K562 (cell line): ENCODE measurements at regions not wholly inside any gene's neighbourhood (a gene's known extent, or its start where the extent isn't known, plus 50 kb on each side); places are given as distances from the start of the nearest gene placed in this dataset.

ENCODE experiments used
- ATAC-seq: fragments of 200-7000 bp; cut with Tn5 transposase; 3 replicates; pipeline ENCODE4 v1.9.1; 2020; ENCODE audit warnings: moderate library complexity
- BruUV-seq: library from RNA; stranded (reverse); fragments of 400-500 nt; replicated peaks from 2 replicates; lab custom pipeline; 2021; lab: Mats Ljungman, UMichigan
- CTCF ChIA-PET: fragments of 300-600 bp; formaldehyde crosslinking; extraction: SDS; loops from one replicate; lab custom pipeline; 2021; ENCODE audit warnings: low intra/inter-chr PET ratio; lab: Yijun Ruan, JAX
- POLR2A ChIA-PET: fragments of 300-600, 350-650 bp; sonication (Branson Sonifier 250); formaldehyde crosslinking; extraction: SDS; loops from one replicate; lab custom pipeline; 2021; ENCODE audit warnings: antibody characterized with exemption, inconsistent platforms; lab: Yijun Ruan, JAX
- DNase-seq, 4 experiments: peaks; one replicate each; pipeline versions ENCODE4 v3.0.0 to v3.0.0-alpha.2; 2011 to 2018; ENCODE audit warnings: low spot score in 3 of 4, mixed read lengths in 3 of 4; ENCODE audit errors: extremely low read depth in 1 of 4
- FAIRE-seq: peaks from 2 replicates; lab custom pipeline; 2011; peaks lifted over from hg19 to GRCh38; lab: Jason Lieb, UNC
- H2AFZ ChIP-seq: 2 replicates; pipeline ENCODE4 v1.6.0; 2011; ENCODE audit warnings: low read depth, low read length, control low read depth, inconsistent platforms
- H3K27ac ChIP-seq: fragments of 200-600 bp; 3 replicates; pipeline ENCODE4 v1.8.0; 2011; ENCODE audit warnings: low read depth, mild to moderate bottlenecking, control low read depth, inconsistent platforms, low read length, moderate library complexity, mixed read lengths; ENCODE audit errors: extremely low read depth
- H3K27me3 ChIP-seq, 2 experiments: fragments of 300-600 bp in 1 of 2; 2 replicates in 1 of 2; 3 replicates in 1 of 2; pipeline versions ENCODE4 v1.6.0 to v1.8.0; 2011; ENCODE audit warnings: inconsistent platforms in 2 of 2, low read length in 2 of 2, mild to moderate bottlenecking in 1 of 2, mixed read lengths in 1 of 2, moderate library complexity in 1 of 2; ENCODE audit not compliant: control insufficient read depth in 2 of 2, insufficient read depth in 2 of 2
- H3K36me3 ChIP-seq: fragments of 300-600 bp; 3 replicates; pipeline ENCODE4 v1.8.0; 2011; ENCODE audit warnings: mild to moderate bottlenecking, low read length, inconsistent platforms; ENCODE audit not compliant: control insufficient read depth, insufficient read depth
- H3K4me1 ChIP-seq, 2 experiments: fragments of 200-600 bp in 1 of 2; replicated peaks in 1 of 2; 2 replicates in 1 of 2; 3 replicates in 1 of 2; pipeline versions ENCODE4 v1.5.1 to v1.8.0; 2011; ENCODE audit warnings: inconsistent platforms in 2 of 2, low read length in 2 of 2, mild to moderate bottlenecking in 1 of 2, mixed read lengths in 1 of 2, moderate library complexity in 1 of 2; ENCODE audit not compliant: control insufficient read depth in 2 of 2, insufficient read depth in 2 of 2
- H3K4me2 ChIP-seq: 2 replicates; pipeline ENCODE4 v1.6.1; 2011; ENCODE audit warnings: low read length, control low read depth, inconsistent platforms, mixed read lengths; ENCODE audit not compliant: insufficient read depth
- H3K4me3 ChIP-seq: fragments of 200-600 bp; sonication (generic), shearing (Covaris generic); 2 replicates; pipeline ENCODE4 v1.5.1; 2016; ENCODE audit warnings: control low read depth, inconsistent platforms
- H3K79me2 ChIP-seq: fragments of 200-600 bp; 3 replicates; pipeline ENCODE4 v1.8.0; 2011; ENCODE audit warnings: low read length, inconsistent platforms; ENCODE audit not compliant: control insufficient read depth, insufficient read depth
- H3K9ac ChIP-seq, 2 experiments: 2 replicates each; pipeline versions ENCODE4 v1.6.0 to v1.6.1; 2011; ENCODE audit warnings: low read depth in 2 of 2, low read length in 2 of 2, control low read depth in 1 of 2, inconsistent platforms in 1 of 2, mild to moderate bottlenecking in 1 of 2, mixed read lengths in 1 of 2; ENCODE audit not compliant: insufficient read depth in 1 of 2
- H3K9me1 ChIP-seq: one replicate; pipeline ENCODE4 v1.6.0; 2011; ENCODE audit warnings: inconsistent platforms, mild to moderate bottlenecking, low read length, moderate library complexity; ENCODE audit not compliant: control insufficient read depth, insufficient read depth
- H3K9me3 ChIP-seq: replicated peaks from 2 replicates; pipeline ENCODE4 v1.5.1; 2011; ENCODE audit warnings: low read depth, low read length, inconsistent platforms; ENCODE audit not compliant: control insufficient read depth, insufficient read depth
- H4K20me1 ChIP-seq: replicated peaks from 2 replicates; pipeline ENCODE4 v1.6.1; 2011; ENCODE audit warnings: low read length, inconsistent platforms, mixed read lengths; ENCODE audit not compliant: control insufficient read depth, insufficient read depth
- CREB3 ChIP-seq: fragments of 450-650 bp; conservative IDR thresholded peaks from 2 replicates; pipeline ENCODE4 v1.6.1; 2016; ENCODE audit warnings: missing genetic modification characterization, low read depth, mild to moderate bottlenecking, missing compliant biosample characterization, moderate library complexity
- KLF13 ChIP-seq: fragments of 450-650 bp; IDR thresholded peaks from 2 replicates; pipeline ENCODE4 v1.6.1; 2016; ENCODE audit warnings: missing genetic modification characterization, low read depth, mild to moderate bottlenecking, missing compliant biosample characterization, moderate library complexity, borderline replicate concordance
- NR3C1 ChIP-seq: sonication (generic); formaldehyde crosslinking; IDR thresholded peaks from 2 replicates; pipeline ENCODE4 v1.8.1; 2022; ENCODE audit warnings: missing genetic modification reagents
- PHF8 ChIP-seq: fragments of 200-600 bp; sonication (generic); IDR thresholded peaks from 2 replicates; pipeline ENCODE4 v1.6.1; 2012; ENCODE audit warnings: mixed run types, mild to moderate bottlenecking, inconsistent platforms, low read length, moderate library complexity, borderline replicate concordance
- SLC30A9 ChIP-seq: fragments of 250-450 bp; sonication (Bioruptor Pico); IDR thresholded peaks from 2 replicates; pipeline ENCODE4 v1.8.0; 2022; ENCODE audit warnings: mild to moderate bottlenecking, moderate library complexity
- TCF7 ChIP-seq: sonication (generic); IDR thresholded peaks from 2 replicates; pipeline ENCODE4 v1.6.1; 2016; ENCODE audit warnings: antibody characterized with exemption, borderline replicate concordance
- ZC3H11A ChIP-seq: IDR thresholded peaks from 2 replicates; pipeline ENCODE4 v1.6.1; 2012; ENCODE audit warnings: low read depth, low read length, improper control_type of control experiment
- ZNF197 ChIP-seq: fragments of 200-800 bp; sonication (Bioruptor generic); IDR thresholded peaks from 2 replicates; pipeline ENCODE4 v1.6.1; 2016; ENCODE audit warnings: low read depth, missing genetic modification characterization, missing compliant biosample characterization
- WGBS: fragments of 100-300 bp; shearing (Covaris generic); methylation state at CpG from one replicate; pipeline ENCODE4 v1.1.6; 2016; ENCODE audit warnings: low coverage, mixed read lengths; ENCODE audit not compliant: insufficient coverage; ENCODE audit errors: missing lambda C conversion rate; 5-methylcytosine and 5-hydroxymethylcytosine counted together
- in situ Hi-C: fragments of 300-500 bp; cut with MboI; formaldehyde crosslinking; loops from 4 replicates; pipeline ENCODE4 v1.15.0; 2018; ENCODE audit warnings: inconsistent platforms, mixed read lengths
- intact Hi-C: fragments of 100-400 bp; cut with micrococcal nuclease; formaldehyde crosslinking; loops from 2 replicates; pipeline ENCODE4 v1.14.2; 2022
- TF ChIP-seq, protein P1 (sequence below): fragments of 450-650 bp; formaldehyde crosslinking; IDR thresholded peaks from 2 replicates; pipeline ENCODE4 v1.4.0; 2020; ENCODE audit warnings: mild to moderate bottlenecking, moderate library complexity

DNA sequence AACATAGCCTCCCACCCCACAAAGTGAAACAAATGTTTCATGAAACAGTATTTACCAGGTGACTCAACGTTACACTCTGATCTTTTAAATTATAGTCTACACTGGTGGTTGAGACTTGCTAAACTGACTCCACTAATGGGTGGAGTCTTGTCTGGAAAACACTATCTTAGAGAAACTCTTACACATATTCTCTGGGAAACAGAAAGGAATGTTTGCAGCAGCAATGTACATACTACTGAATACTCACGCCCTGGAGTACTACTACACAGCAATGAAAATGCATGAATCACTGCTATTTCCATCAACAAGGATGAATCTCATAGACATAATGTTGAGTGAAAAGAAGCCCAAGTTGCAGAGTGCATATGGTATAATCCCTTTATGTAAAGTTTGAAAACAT is 208.5 kb upstream of the IGFBP7 start:
- FAIRE-seq (no peak), DNase-seq (no peak), ATAC-seq (no peak)
- CTCF ChIA-PET, result no interaction called here
- POLR2A ChIA-PET, result no interaction called here
- Histone ChIP-seq H3K27me3 (no peaks in the 10 kb centered on the region), H3K4me2 (no peak overlapping the region), H3K9ac (no peak overlapping the region), H3K4me3 (no peak overlapping the region), H4K20me1 (no peaks in the 10 kb centered on the region), H2AFZ (no peak overlapping the region), H3K4me1 (no peaks in the 10 kb centered on the region), H3K27ac (no peak overlapping the region), H3K9me1 (no peaks in the 10 kb centered on the region), H3K36me3 (no peaks in the 10 kb centered on the region), H3K79me2 (no peaks in the 10 kb centered on the region), H3K9me3 (no peaks in the 10 kb centered on the region)
- TF ChIP-seq ZC3H11A, result no peak
- TF ChIP-seq KLF13, result no peak
- TF ChIP-seq CREB3 (tag), result no peak
- no peak for TF ChIP-seq SLC30A9 (CRISPR knock-in tag)
- no peak for TF ChIP-seq PHF8
- TF ChIP-seq NR3C1 (CRISPR knock-in tag), result no peak
- no peak for TF ChIP-seq TCF7
- TF ChIP-seq, protein P1, sequence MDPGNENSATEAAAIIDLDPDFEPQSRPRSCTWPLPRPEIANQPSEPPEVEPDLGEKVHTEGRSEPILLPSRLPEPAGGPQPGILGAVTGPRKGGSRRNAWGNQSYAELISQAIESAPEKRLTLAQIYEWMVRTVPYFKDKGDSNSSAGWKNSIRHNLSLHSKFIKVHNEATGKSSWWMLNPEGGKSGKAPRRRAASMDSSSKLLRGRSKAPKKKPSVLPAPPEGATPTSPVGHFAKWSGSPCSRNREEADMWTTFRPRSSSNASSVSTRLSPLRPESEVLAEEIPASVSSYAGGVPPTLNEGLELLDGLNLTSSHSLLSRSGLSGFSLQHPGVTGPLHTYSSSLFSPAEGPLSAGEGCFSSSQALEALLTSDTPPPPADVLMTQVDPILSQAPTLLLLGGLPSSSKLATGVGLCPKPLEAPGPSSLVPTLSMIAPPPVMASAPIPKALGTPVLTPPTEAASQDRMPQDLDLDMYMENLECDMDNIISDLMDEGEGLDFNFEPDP (CRISPR knock-in tag), result no peak
- TF ChIP-seq ZNF197 (CRISPR knock-in tag), result no peak
- in situ Hi-C loops (no loop called here), intact Hi-C loops (no loop called here)
- WGBS, result 0% methylated on average over 2 of the region's 2 CpGs
- BruUV-seq, result no TSS peak
